ENCODE measurements at regions not wholly inside any gene's neighbourhood (a gene's known extent, or its start where the extent isn't known, plus 50 kb on each side); places are given as distances from the start of the nearest gene placed in this dataset.

DNA sequence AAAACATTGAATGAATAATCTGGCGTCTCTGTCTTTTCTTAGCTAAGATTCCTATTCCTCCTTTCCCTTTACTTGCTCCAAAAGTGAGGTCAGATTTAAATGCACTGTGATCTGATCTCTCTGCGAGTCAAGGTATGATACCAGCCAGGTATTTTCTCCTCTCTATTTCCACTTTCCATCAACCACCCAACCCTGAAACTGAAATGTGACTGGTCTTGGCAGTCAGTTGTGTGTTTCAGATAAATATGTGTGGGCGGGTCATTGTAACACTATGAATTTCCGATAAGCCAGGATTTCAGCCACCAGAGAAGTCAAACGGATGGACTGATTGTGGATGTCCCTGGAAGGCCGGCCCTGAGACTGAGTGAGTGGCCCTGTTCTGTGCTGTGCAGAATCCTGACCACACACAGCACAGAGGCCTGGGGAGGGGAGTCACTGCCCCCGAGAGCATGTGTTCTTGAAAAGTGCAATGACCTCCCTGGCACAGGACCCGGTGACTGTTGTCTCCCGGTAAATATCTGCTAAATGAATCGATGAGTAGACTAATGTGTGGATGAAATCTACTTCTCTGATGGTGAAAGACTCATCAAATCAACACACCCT, 612.5 kb upstream of the TMEM132C start:
- no peak for TF ChIP-seq CREB1 (IDR thresholded peaks at IDR 0.05; ENCODE audit: low read depth)

DNA sequence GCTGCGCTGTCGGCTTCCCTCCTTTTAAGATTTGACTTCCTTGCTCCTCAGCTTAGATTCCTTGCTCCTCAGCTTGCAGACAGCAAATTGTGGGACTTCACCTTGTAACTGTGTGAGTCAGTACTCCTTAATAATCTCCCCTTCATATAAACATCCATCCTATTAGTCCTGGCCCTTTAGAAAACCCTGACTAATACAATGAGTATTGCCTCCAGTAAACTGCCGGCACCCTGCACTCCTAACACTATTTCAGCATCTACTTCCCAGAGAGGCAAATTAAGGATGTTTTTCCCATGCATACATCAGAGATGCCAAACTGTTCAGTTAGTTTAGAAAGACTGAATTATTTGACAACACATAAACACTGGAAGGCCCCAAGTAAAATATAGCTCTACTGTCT, 611.3 kb upstream of the TMEM132C start:
- TF ChIP-seq TEAD4 (IDR thresholded peaks at IDR 0.05) (no peak), REST (IDR thresholded peaks at IDR 0.05; ENCODE audit: low read depth) (no peak), TCF12 (IDR thresholded peaks at IDR 0.05; ENCODE audit: low read depth) (no peak), RAD21 (IDR thresholded peaks at IDR 0.05; ENCODE audit: low read depth) (no peak), EGR1 (IDR thresholded peaks at IDR 0.05) (no peak), ZBTB7A (IDR thresholded peaks at IDR 0.05; ENCODE audit: low read depth) (no peak), CREB1 (IDR thresholded peaks at IDR 0.05; ENCODE audit: low read depth) (no peak), EP300 (IDR thresholded peaks at IDR 0.05; ENCODE audit: borderline replicate concordance) (no peak)
- TF ChIP-seq, protein P1, sequence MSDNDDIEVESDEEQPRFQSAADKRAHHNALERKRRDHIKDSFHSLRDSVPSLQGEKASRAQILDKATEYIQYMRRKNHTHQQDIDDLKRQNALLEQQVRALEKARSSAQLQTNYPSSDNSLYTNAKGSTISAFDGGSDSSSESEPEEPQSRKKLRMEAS (IDR thresholded peaks at IDR 0.05), result no peak

DNA sequence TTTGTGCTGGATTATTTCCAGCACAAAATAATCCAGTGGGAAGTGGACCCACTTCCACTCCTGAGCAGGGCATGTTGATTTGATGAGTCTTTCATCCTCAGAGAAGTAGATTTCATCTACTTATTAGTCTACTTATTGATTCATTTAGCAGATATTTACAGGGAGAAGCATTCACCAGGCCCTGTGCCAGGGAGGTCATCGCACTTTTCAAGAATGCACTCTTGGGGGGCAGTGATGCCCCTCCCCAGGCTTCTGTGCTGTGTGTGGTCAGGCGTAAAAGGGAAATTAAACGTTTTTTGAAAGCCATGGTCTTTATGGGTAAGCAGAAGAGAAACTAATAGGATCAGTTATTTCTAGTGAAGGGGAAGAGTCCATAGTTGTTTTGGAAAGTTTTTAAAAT, 610.7 kb upstream of the TMEM132C start:
- TF ChIP-seq YY1 (IDR thresholded peaks at IDR 0.05; ENCODE audit: low read depth) (no peak), FOXM1 (IDR thresholded peaks at IDR 0.05; ENCODE audit: borderline replicate concordance, low read depth) (no peak), CEBPB (IDR thresholded peaks at IDR 0.05) (no peak), TEAD4 (IDR thresholded peaks at IDR 0.05) (no peak), RAD21 (IDR thresholded peaks at IDR 0.05; ENCODE audit: low read depth) (no peak), ZBTB7A (IDR thresholded peaks at IDR 0.05; ENCODE audit: low read depth) (no peak), TCF12 (IDR thresholded peaks at IDR 0.05; ENCODE audit: low read depth) (no peak), TAF1 (IDR thresholded peaks at IDR 0.05; ENCODE audit: low read depth) (no peak), CREB1 (IDR thresholded peaks at IDR 0.05; ENCODE audit: low read depth) (no peak), NFIC (IDR thresholded peaks at IDR 0.05) (no peak), EGR1 (IDR thresholded peaks at IDR 0.05) (no peak)
- TF ChIP-seq, protein P2, sequence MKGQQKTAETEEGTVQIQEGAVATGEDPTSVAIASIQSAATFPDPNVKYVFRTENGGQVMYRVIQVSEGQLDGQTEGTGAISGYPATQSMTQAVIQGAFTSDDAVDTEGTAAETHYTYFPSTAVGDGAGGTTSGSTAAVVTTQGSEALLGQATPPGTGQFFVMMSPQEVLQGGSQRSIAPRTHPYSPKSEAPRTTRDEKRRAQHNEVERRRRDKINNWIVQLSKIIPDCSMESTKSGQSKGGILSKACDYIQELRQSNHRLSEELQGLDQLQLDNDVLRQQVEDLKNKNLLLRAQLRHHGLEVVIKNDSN (IDR thresholded peaks at IDR 0.05), result no peak
- TF ChIP-seq, protein P1 (IDR thresholded peaks at IDR 0.05), result no peak

- TF ChIP-seq ZBTB7A (IDR thresholded peaks at IDR 0.05; ENCODE audit: low read depth), result no peak
- no peak for TF ChIP-seq TCF12 (IDR thresholded peaks at IDR 0.05; ENCODE audit: low read depth)
- TF ChIP-seq, protein P1 (IDR thresholded peaks at IDR 0.05), result no peak
- no peak for TF ChIP-seq CREB1 (IDR thresholded peaks at IDR 0.05; ENCODE audit: low read depth)
- no peak for TF ChIP-seq TEAD4 (IDR thresholded peaks at IDR 0.05)
- TF ChIP-seq EP300 (IDR thresholded peaks at IDR 0.05; ENCODE audit: borderline replicate concordance), result no peak
- TF ChIP-seq TAF1 (IDR thresholded peaks at IDR 0.05; ENCODE audit: low read depth), result no peak
- no peak for TF ChIP-seq YY1 (IDR thresholded peaks at IDR 0.05; ENCODE audit: low read depth)
- no peak for TF ChIP-seq FOXM1 (IDR thresholded peaks at IDR 0.05; ENCODE audit: borderline replicate concordance, low read depth)
- no peak for TF ChIP-seq EGR1 (IDR thresholded peaks at IDR 0.05)
- TF ChIP-seq REST (IDR thresholded peaks at IDR 0.05; ENCODE audit: low read depth), result no peak
These were observed 609.9 kb upstream of the TMEM132C start for GRCh38 chr12:127657036-127657435.

DNA sequence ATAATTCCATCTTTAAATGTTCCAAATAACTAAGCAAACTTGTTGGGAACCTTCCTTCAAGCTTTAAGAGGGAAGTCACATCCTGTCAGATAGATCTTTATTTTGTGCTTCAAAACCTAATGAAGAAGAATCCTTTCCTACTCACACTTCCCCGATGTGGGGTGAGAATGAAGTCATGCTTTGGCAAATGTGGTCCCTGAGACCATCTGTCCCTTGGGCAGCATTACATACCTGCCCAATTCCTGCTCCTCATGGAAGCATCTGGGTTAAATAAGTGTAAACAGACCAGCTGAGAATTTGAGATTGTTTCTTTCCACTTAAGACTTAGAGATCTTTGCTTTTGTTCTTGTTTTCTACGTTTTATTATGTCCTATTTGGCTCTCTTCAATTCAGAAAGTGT, 606.0 kb upstream of the TMEM132C start:
- TF ChIP-seq CREB1 (IDR thresholded peaks at IDR 0.05; ENCODE audit: low read depth) (no peak), REST (IDR thresholded peaks at IDR 0.05; ENCODE audit: low read depth) (no peak), TAF1 (IDR thresholded peaks at IDR 0.05; ENCODE audit: low read depth) (no peak)
